ENCODE measurements at regions not wholly inside any gene's neighbourhood (a gene's known extent, or its start where the extent isn't known, plus 50 kb on each side); places are given as distances from the start of the nearest gene placed in this dataset.

GRCh38 chr1:191002768-191003167 lies 525.1 kb upstream of the BRINP3 start:
- TF ChIP-seq POLR2A (IDR thresholded peaks at IDR 0.05) = no peak
- TF ChIP-seq, protein P1, sequence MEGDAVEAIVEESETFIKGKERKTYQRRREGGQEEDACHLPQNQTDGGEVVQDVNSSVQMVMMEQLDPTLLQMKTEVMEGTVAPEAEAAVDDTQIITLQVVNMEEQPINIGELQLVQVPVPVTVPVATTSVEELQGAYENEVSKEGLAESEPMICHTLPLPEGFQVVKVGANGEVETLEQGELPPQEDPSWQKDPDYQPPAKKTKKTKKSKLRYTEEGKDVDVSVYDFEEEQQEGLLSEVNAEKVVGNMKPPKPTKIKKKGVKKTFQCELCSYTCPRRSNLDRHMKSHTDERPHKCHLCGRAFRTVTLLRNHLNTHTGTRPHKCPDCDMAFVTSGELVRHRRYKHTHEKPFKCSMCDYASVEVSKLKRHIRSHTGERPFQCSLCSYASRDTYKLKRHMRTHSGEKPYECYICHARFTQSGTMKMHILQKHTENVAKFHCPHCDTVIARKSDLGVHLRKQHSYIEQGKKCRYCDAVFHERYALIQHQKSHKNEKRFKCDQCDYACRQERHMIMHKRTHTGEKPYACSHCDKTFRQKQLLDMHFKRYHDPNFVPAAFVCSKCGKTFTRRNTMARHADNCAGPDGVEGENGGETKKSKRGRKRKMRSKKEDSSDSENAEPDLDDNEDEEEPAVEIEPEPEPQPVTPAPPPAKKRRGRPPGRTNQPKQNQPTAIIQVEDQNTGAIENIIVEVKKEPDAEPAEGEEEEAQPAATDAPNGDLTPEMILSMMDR (IDR thresholded peaks at IDR 0.05) = no peak

All from upper lobe of left lung (tissue), 4 donors.